ENCODE measurements at regions not wholly inside any gene's neighbourhood (a gene's known extent, or its start where the extent isn't known, plus 50 kb on each side); places are given as distances from the start of the nearest gene placed in this dataset.

DNA sequence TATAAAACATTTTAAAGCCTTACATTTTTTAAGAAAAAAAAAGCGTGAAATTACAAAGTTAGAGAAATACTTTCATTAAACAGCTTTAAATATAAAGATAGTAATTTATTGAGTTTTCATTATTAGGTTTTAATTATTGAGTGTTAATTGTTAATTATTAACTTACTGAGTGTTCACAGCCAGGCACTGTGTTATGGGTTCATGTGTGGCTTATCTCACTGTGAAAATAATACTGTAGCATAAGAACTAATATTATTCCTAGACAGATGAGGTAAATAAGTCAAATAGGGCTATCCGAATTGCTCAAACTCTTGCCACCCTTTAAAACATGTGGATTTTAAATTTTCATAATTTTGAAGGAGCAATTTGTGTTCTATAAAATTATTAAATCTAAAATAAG, 956.1 kb upstream of the PCDH20 start:
- TF ChIP-seq EZH2 (IDR thresholded peaks at IDR 0.05) (no peak), POLR2AphosphoS5 (IDR thresholded peaks at IDR 0.05; ENCODE audit: borderline replicate concordance, low read depth, low read length) (no peak), FOXP2 (optimal IDR thresholded peaks at IDR 0.05; ENCODE audit: control extremely low read depth, extremely low read length, insufficient read depth) (no peak)
